Caki2 (cell line): ENCODE measurements at regions not wholly inside any gene's neighbourhood (a gene's known extent, or its start where the extent isn't known, plus 50 kb on each side); places are given as distances from the start of the nearest gene placed in this dataset.
"Not testable (repeated sequence)": the region's sequence is repeated elsewhere in the genome, so short reads cannot be mapped to it uniquely, and the experiment has no call there.

Experiments
- DNase-seq: peaks from one replicate; pipeline ENCODE4 v3.0.0-alpha.2; 2015; ENCODE audit warnings: low read depth
- in situ Hi-C: cut with HindIII; loops from 2 replicates; pipeline ENCODE4 v1.10.0; 2016; ENCODE audit warnings: low sequenced_read_pairs, low pct_unique_long_range_greater_than_20kb, mixed read lengths

DNA sequence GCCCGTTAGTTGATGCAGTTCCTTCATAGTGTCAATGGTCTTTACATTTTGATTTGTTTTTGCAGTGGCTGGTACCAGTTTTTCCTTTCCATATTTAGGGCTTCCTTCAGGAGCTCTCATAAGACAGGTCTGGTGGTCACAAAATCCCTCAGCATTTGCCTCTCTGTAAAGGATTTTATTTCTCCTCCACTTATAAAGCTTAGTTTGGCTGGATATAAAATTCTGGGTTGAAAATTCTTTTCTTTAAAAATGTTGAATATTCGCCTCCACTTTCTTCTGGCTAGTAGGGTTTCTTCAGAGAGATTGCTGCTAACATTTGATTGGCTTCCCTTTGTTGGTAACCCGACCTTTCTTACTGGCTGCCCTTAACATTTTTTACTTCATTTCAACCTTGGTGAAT, 260.9 kb downstream of the FOXG1 start:
- DNase-seq, in situ Hi-C loops: not testable (repeated sequence)

DNA sequence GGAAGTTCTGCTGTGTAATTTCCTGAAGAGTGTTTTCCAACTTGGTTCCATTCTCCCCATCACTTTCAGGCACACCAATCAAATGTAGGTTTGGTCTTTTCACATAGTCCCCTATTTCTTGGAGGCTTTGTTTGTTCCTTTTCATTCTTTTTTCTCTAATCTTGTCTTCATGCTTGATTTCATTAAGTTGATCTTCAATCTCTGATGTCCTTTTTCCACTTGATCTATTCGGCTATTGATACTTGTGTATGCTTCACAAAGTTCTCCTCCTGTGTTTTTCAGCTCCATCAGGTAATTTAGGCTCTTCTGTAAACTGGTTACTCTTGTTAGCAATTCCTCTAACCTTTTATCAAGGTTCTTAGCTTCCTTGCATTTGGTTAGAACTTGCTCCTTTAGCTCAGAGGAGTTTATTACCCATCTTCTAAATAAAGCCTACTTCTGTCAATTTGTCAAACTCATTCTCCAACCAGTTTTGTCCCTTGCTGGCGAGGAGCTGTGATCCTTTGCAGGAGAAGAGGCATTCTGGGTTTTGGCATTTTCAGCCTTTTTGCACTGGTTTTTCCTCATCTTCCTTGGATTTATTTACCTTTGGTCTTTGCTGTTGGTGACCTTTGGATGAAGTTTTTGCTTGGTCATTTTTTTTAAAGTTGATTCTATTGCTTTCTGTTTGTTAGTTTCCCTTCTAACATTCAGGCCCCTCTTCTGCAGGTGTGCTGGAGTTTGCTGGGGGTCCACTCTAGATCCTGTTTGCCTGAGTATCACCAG, 261.5 kb downstream of the FOXG1 start:
- in situ Hi-C loops, DNase-seq: not testable (repeated sequence)

DNA sequence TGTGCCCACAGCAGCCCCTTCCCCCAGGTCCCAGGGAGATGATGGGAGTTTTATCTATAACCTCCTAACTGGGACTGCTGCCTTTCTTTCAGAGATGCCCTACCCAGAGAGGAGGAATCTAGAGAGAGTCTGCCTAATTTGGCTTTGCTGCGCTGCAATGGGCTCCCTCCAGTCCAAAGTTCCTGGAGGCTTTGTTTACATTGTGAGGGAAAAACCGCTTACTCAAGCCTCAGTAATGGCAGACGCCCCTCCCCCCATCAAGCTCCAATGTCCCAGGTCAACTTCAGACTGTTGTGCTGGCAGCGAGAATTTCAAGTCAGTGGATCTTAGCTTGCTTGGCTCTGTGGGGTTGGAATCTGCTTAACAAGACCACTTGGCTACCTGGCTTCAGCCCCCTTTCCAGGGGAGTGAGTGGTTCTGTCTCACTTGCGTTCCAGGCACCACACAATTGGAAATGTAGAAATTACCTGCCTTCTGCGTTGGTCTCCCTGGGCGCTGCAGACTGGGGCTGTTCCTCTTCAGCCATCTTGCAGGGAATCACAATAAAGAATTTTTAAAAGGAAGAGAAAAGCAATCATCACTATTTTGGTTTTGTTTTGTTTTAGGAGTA, 262.5 kb downstream of the FOXG1 start:
- in situ Hi-C loops, result no loop called here
- DNase-seq, result peak; percentile 13

DNA sequence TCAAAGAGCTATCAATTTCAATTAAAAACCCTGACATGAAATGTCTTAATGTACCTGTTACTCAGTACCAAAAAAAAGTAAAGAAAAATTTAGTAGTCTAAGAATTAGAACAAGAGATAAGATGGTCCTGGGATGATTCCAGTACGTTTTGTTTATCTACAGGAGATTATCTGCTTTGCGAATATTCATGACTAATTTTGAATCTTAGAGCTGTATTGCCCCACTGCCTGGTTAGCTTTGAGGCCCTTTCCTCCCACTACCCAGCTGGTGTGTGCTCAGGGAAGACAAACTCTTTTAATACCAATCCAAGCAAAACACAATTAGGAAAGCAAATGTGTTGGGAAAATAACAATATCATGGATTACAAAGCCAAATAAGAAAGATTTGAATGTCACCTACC, 263.5 kb downstream of the FOXG1 start:
- in situ Hi-C loops, result no loop called here
- DNase-seq, result no peak

DNA sequence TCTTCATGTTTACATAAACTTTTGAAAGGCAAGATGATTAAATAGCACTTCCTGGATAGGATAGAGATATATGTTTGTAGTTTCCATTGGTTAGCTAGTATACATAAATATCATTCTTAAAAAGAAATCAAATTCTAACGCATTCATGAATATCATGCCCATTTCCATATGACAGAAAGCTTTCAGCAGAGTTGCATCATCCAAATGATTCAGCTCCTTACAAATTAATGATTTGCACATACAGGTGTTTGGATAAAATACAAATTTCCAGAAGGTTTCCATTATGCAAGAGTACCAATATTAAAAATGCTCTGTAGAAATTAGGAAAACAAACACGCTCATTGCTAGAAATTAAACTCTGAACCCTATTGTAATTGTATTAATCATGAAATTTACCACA, 264.4 kb downstream of the FOXG1 start:
- in situ Hi-C loops, result no loop called here
- no peak for DNase-seq

DNA sequence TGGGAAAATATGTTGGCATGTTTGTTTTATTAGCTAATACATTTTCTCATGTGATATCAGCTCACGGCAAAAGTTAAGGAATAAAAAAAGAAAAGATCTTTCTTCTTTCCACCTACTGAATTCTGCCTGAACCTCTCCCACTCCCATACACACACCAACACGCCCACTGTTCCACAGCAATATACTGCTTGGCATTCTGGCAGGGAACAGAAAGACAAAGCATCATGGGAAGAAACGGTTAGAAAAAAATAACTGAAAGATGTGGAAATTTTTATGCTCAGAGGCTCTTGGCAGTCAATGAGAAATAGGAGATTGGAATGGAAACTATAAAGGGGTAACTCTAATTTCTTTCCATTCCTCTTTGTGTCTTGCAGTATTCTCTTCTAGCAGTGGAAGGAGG, 268.5 kb downstream of the FOXG1 start:
- in situ Hi-C loops, result no loop called here

DNA sequence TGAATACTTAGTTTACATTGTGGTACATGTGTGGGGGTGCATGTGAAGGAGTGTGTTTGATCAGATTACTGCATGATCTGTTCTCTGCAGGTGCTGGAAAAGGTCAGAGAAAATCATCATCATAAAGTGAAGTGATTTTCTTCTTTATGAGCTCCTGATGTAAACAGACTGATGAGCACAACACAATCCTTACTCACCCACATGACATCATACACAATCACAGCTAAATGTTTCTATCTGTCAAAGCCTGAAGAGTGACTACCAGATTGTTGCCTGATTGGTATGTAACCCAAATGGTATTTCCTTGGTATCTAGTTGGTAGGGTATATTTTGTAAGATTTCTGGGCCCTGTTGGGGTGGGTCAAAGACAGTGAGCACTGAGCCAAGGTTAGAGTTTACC, 270.8 kb downstream of the FOXG1 start:
- no peak for DNase-seq
- in situ Hi-C loops, result no loop called here

More for the DNA sequence above, 268.5 kb downstream of the FOXG1 start:
- DNase-seq, result no peak

DNA sequence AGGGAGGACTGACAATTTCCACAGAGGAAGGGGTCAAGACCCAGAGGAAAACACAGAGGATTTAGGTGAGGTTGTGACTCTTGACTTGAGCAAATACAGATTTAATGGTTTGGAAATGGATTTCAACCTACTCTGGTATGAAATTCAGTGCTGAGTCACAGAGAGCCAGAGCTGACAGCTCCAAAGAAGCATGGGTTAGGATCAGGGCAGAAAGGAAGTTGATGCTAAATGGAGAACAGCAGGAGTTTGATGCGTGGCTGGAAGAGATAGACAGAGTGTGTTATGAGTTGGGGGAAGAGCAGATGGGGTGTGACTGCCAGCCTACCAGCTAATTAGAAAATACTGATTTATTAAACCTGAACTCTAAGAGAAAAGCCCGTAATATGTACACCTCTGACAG, 272.6 kb downstream of the FOXG1 start:
- no peak for DNase-seq
- in situ Hi-C loops, result no loop called here

DNA sequence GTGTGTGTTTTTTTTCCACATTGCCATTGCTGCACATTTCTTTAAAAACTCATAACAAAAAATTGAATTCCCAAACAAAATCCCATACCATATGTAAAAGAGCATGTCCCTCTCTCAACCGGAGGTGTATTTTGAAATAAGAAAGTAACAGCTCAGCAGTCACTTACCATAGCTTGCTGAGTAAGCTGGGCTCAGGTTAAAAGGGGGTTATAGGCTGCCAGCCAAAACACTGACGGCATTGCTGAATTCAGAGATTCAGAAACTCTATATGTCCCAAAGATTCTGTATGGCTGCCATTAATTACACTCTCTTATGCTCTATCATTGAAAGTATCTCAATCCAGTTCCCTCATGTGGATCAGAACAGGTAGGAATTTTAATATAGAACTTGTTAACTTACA, 276.0 kb downstream of the FOXG1 start:
- in situ Hi-C loops, result no loop called here
- DNase-seq, result no peak

DNA sequence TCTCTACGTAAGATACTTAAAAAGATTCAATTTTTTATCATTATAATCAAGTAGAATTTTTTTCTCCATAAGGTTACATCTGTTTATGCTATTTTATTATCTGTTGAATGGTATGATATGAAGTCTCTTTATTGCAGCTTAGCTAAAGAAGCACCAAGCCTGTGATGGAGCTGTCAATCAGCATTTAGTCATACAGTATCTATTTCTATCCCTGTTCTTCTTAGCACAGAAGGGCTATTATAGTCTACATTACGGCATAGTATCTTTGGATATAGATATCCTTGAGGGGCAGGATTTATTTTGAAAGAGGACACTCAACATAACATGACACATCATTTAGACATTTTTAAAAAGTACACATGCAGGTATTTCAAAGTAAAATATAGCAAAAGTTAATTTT, 277.1 kb downstream of the FOXG1 start:
- no peak for DNase-seq
- in situ Hi-C loops, result no loop called here

DNA sequence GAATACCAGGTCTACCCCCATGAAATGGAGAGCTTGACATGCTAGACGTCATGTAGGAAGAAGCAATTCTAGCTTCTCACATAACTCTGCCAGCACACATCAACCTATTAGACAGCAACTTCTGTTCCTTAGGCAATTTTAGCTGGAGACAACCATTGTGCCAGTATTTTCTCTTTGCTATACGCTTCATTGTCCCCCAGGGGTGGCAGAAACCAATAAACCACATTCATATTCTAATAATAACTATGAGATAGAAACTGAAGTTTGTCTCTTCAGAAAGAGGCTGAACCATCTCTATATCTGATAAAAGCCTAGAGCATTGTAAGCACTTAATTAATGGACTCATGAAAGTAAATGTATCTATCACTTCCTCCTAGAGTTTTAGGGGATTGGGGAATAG, 278.6 kb downstream of the FOXG1 start:
- DNase-seq, result no peak
- in situ Hi-C loops, result no loop called here

DNA sequence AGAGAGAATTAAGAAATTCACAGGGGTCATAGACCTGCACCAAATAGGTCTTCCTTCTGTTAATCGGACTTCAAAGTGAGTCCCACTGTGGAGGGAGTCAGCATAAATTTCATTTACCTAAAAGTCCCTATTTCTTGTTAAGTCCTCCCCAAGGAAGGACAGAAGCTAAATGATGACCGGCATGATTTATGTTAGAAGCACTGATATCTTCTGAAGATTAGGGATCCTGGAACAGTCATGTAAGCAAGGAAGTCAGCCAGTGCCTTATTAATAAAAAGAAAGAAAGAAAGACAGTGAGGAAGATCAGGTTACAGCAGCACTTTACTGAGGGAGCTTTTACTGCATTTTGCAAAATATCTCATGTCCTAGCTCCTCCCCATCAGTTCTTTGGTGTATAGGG, 287.5 kb downstream of the FOXG1 start:
- no peak for DNase-seq
- in situ Hi-C loops, result no loop called here

DNA sequence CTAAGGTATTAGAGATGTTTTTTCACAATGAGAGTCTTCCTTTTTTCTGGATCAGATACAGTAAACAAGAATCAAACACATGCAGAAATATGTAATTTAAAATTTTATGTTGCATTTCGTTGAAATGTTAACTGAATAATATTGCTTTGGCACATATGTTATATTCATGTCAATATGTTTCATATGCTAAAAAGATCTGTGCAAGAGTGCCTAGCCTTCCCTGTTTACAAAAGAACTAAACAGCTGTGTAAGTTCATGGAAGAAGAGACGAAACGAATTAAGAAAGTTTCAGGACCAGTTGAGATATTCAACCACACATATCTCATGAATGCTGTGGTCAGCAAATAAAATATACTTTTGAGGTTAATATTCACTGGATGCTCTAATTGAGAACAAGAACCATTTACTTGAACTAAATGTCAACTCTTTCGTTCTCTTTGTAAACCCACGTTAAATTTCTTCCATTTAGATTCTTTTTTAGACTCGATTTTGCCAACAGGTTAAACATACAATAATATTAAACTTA, 289.5 kb downstream of the FOXG1 start:
- DNase-seq, result no peak
- in situ Hi-C loops, result no loop called here

DNA sequence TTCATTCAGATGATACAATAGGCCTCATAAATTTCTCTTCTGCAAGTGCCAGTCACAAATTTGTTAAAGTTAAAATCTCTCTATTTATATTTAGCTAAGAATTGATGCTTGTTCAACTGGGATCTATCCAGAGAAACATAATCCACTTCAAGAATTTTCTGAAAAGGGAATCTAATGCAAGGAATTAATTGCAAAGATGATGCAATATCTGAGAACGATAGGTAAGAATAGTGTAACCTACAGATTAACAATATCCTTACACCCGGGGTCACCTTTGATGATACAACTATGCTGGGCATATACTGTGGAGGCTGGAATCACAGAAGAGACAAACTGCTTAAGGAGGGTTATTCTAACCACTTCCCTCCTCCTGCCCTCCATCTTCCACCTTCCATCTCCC, 295.1 kb downstream of the FOXG1 start:
- in situ Hi-C loops, result no loop called here
- DNase-seq, result no peak

DNA sequence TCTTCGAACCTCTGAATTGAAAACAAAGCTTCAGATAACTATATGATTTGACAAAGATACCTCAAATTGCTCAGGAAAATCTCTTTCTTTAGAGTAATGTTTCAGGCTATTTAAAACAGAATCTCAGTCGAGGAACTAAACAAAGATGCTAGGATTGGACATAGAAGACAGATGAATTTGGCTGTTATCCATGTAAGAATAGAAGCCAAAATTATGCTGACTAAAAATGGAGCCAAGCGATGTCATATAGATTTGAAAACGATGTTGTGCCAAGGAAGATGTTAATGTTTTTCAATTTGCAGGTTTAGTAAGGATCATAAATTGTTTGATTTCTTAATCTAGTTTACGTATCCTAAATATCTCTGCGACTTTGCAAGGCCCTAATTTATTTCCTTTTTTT, 295.9 kb downstream of the FOXG1 start:
- in situ Hi-C loops, result no loop called here

DNA sequence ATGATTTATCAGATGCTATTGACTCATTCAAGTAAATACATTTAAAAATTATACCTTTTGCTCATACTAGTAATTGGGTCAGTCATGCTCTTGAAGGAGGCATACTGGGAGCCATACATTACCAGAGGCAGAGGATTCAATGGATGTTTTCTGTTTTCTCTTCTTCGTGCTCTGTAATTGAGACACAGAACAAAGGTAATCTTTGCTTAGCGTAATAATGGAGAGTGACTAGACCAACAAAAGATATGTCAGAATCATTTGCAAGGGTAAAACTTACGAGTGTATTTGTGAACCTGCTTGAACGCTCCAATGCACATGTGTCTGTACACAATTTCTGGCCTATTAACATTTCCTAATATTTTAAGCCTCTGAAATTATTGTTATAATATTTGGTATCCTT, 296.4 kb downstream of the FOXG1 start:
- DNase-seq, result no peak
- in situ Hi-C loops, result no loop called here

More for the DNA sequence above, 295.9 kb downstream of the FOXG1 start:
- DNase-seq, result no peak

DNA sequence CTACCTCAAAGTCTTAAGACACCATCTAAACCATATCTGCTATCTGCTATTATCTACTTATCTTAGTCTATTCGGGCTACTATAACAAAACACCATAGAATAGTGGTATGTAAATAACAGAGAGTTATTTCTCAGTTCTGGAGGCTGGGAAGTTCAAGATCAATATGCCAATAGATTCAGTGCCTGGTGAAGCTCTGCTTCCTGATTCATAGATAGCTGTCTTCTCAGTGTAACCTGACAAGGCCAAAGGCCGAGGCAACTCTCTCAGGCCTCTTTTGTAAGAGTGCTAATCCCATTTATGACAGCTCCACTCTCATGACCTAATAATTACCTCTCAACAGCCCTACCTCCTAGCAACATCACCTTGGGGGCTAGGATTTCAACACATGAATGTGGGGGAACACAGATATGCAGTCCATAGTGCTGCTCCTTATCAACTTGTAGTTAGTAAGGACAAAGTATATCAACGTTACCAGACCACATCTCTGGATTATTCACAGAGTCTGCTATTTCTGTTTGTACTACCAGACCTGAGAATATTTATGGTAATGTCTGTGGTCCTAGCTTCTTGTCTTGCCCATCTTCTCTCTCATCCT, 297.8 kb downstream of the FOXG1 start:
- no peak for DNase-seq
- in situ Hi-C loops, result no loop called here

DNA sequence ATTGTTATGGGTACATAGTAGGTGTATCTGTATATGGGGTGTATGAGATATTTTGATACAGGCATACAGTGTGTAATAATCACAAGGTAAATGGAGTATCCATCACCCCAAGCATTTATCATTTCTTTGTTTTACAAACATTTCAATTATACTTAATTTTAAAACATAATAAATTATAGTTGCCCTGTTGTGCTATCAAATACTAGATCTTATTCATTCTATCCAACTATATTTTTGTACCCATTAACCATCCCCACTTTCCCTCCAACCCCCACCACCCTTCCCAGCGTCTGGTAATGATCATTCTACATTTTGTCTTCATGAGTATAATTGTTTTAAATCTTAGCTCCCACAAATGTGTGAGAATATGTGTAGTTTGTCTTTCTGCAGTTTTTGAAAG, 302.6 kb downstream of the FOXG1 start:
- in situ Hi-C loops, result no loop called here
- no peak for DNase-seq

DNA sequence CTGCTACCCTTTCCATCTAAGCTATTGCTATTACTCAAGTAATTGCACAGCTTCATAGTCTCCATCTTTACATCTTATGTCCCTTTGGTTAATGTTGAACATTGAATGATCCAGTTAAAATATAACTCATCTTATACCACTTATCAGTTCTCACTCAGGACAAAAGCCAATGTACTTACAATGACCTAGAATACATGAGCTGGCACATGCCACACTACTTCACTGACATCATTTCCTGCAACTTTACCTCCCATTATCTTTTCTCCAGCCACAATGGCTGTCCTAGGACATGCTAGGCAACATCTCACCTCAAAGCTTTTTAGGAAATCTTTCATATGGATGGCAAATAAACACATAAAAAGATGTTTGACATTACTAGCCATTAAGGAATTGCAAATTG, 309.2 kb downstream of the FOXG1 start:
- in situ Hi-C loops, result no loop called here
- no peak for DNase-seq

DNA sequence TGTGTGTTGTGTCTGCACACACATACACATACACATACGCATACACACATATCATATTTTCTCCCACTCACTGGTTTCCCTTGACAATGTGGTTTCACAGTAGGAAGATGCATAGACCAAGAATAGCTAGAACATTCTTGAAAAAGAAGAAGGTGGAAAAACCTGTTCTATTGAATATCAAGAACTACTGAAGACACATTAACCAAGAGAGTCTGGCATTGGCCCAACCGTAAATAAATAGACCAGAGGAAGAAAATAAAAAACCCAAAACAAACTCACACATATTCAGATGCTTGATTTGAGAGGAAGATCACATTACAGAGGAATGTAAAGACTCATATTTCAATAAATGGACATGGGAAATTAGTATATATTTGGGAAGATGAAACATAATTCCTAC, 311.3 kb downstream of the FOXG1 start:
- no peak for DNase-seq
- in situ Hi-C loops, result no loop called here
